Heart left ventricle (tissue), 16 donors: ENCODE measurements at regions not wholly inside any gene's neighbourhood (a gene's known extent, or its start where the extent isn't known, plus 50 kb on each side); places are given as distances from the start of the nearest gene placed in this dataset.

Experiments
- ATAC-seq, 4 donors: fragments of 200-7000 bp; cut with Tn5 transposase; one replicate each; pipeline ENCODE4 v1.9.1; 2020 to 2022; ENCODE audit warnings: moderate library complexity in 4 of 4, mild to moderate bottlenecking in 3 of 4, moderate number of reproducible peaks in 1 of 4
- DNase-seq, 5 donors: peaks; one replicate each; pipeline ENCODE4 v3.0.0-alpha.2; 2020
- H3K27ac ChIP-seq, 12 donors: fragments of 200-600 bp; sonication (generic) in 4 of 12; one replicate each; pipeline versions ENCODE4 v1.5.0 to v1.8.0; 2016 to 2022; ENCODE audit warnings: mild to moderate bottlenecking in 2 of 12
- H3K27me3 ChIP-seq, 9 donors: fragments of 200-600 bp; sonication (generic) in 2 of 9; one replicate each; pipeline versions ENCODE4 v1.5.1 to v1.8.0; 2016 to 2022; ENCODE audit warnings: mild to moderate bottlenecking in 3 of 9
- H3K36me3 ChIP-seq, 9 donors: fragments of 200-600 bp; sonication (generic) in 2 of 9; one replicate each; pipeline versions ENCODE4 v1.5.0 to v1.8.0; 2018 to 2022; ENCODE audit warnings: mild to moderate bottlenecking in 2 of 9
- H3K4me1 ChIP-seq, 12 donors: fragments of 200-600 bp; sonication (generic) in 4 of 12; one replicate each; pipeline versions ENCODE4 v1.5.0 to v1.8.0; 2016 to 2022; ENCODE audit warnings: mild to moderate bottlenecking in 3 of 12
- H3K4me3 ChIP-seq, 12 donors: fragments of 200-600 bp; sonication (generic) in 4 of 12; one replicate each; pipeline versions ENCODE4 v1.5.0 to v1.8.0; 2017 to 2022; ENCODE audit warnings: mild to moderate bottlenecking in 9 of 12, moderate library complexity in 4 of 12
- H3K9me3 ChIP-seq, 12 donors: fragments of 200-600 bp; sonication (generic) in 4 of 12; one replicate each; pipeline versions ENCODE4 v1.5.0 to v1.8.0; 2016 to 2022; ENCODE audit warnings: mild to moderate bottlenecking in 1 of 12
- CTCF ChIP-seq, 12 donors: fragments of 200-600 bp; sonication (generic) in 4 of 12; IDR thresholded peaks; one replicate each; pipeline versions ENCODE4 v1.5.0 to v1.8.0; 2018 to 2022; ENCODE audit warnings: antibody characterized with exemption in 12 of 12, mild to moderate bottlenecking in 5 of 12
- POLR2A ChIP-seq, 2 donors: fragments of 450-650 bp; IDR thresholded peaks; one replicate each; pipeline ENCODE4 v1.6.1; 2017; ENCODE audit warnings: antibody characterized with exemption in 2 of 2, mild to moderate bottlenecking in 2 of 2, moderate library complexity in 2 of 2
- WGBS, 4 donors: extraction: QIAGEN DNeasy Blood & Tissue Kit in 2 of 4; methylation state at CpG; one replicate each; pipeline versions ENCODE4 v1.1.5 to v1.1.7; 2013 to 2018; 5-methylcytosine and 5-hydroxymethylcytosine counted together
- intact Hi-C, 10 donors: fragments of 100-400 bp; cut with DNase I; formaldehyde crosslinking; loops; one replicate each; pipeline versions ENCODE4 v1.11.1 to v1.14.2; 2022
- donor health status: ischemic (EF 13 %, LVEDD 7.1; RV severe dilation, severe dysfunction).
- donor health status: healthy with polysubstance abuse.
- donor health status: DM: no; HTN: yes; CAD: no.
- donor health status: DM: no; HTN: no; CAD: no.
- donor health status: ischemic (EF 25% LVEDD 6.9; RV normal size, moderate dysfunction).
- donor health status: ischemic (EF 25% LVEDD 5.7; RV mildly dilated, moderate dysfunction).
- donor health status: healthy.
- donor health status: DM: yes; HTN: yes; CAD: no.
- donor health status: ischemic (EF 35%, LVEDD 5.7; RV mildly dilated, moderate dysfunction).
- donor health status: nonischemic (EF 11% LVEDD 7.7; RV severe dilation, severe dysfunction).
- donor health status: DM: yes; HTN: yes; CAD: no.
- donor health status: PGD.
- donor health status: ischemic (EF 29% LVEDD 5.4; RV normal size, mild dysfunction).
- donor health status: nonischemic (EF 23%, LVEDD 6.1; RV moderate dilation, normal function).

- TF ChIP-seq POLR2A (IDR thresholded peaks at IDR 0.05) (no peak), CTCF (IDR thresholded peaks at IDR 0.05) (no peak)
- Histone ChIP-seq H3K4me3 (no peak overlapping the region), H3K27ac (no peak overlapping the region), H3K4me1 (no peaks in the 10 kb centered on the region), H3K27me3 (peaks cover 0 to 5% (median 0%) of the 10 kb centered on the region in 9 donors), H3K36me3 (no peaks in the 10 kb centered on the region), H3K9me3 (no peaks in the 10 kb centered on the region)
- WGBS, 4 donors = 56 to 65% (median 62%) methylated on average over 6 of the region's 6 CpGs
- ATAC-seq (no peak), DNase-seq (no peak)
- intact Hi-C loops = no loop called here
Observed at GRCh38 chr7:56222866-56223265, 106.6 kb upstream of the NUPR2 start.

- DNase-seq (no peak), ATAC-seq (no peak)
- Histone ChIP-seq H3K27me3 (peaks cover 0 to 5% (median 0%) of the 10 kb centered on the region in 9 donors), H3K9me3 (peaks cover 0 to 28% (median 4%) of the 10 kb centered on the region in 12 donors), H3K27ac (no peak overlapping the region), H3K4me1 (no peaks in the 10 kb centered on the region), H3K36me3 (no peaks in the 10 kb centered on the region), H3K4me3 (no peak overlapping the region)
- 35 to 45% (median 39%) methylated on average over 5 of the region's 5 CpGs for WGBS, 4 donors
- TF ChIP-seq POLR2A (IDR thresholded peaks at IDR 0.05) (no peak), CTCF (IDR thresholded peaks at IDR 0.05) (no peak)
- intact Hi-C loops = no loop called here
Observed at GRCh38 chr7:56219017-56219416, 102.8 kb upstream of the NUPR2 start.

GRCh38 chr7:56218510-56218909 lies 102.3 kb upstream of the NUPR2 start:
- DNase-seq (no peak), ATAC-seq (no peak)
- Histone ChIP-seq H3K4me1 (no peaks in the 10 kb centered on the region), H3K4me3 (no peak overlapping the region), H3K27me3 (peaks cover 0 to 5% (median 0%) of the 10 kb centered on the region in 9 donors), H3K27ac (no peak overlapping the region), H3K9me3 (peaks cover 0 to 32% (median 5%) of the 10 kb centered on the region in 12 donors), H3K36me3 (no peaks in the 10 kb centered on the region)
- 63 to 68% (median 66%) methylated on average over 4 of the region's 4 CpGs for WGBS, 4 donors
- TF ChIP-seq CTCF (IDR thresholded peaks at IDR 0.05) = no peak
- TF ChIP-seq POLR2A (IDR thresholded peaks at IDR 0.05) = no peak
- intact Hi-C loops = no loop called here

- intact Hi-C loops = no loop called here
- DNase-seq (no peak), ATAC-seq (no peak)
- Histone ChIP-seq H3K27me3 (no peaks in the 10 kb centered on the region), H3K9me3 (peaks cover 0 to 32% (median 5%) of the 10 kb centered on the region in 12 donors), H3K4me1 (no peaks in the 10 kb centered on the region), H3K27ac (no peak overlapping the region), H3K4me3 (no peak overlapping the region), H3K36me3 (no peaks in the 10 kb centered on the region)
- TF ChIP-seq CTCF (IDR thresholded peaks at IDR 0.05) = no peak
- no peak for TF ChIP-seq POLR2A (IDR thresholded peaks at IDR 0.05)
- 82 to 100% (median 86%) methylated on average over 1 of the region's 1 CpG for WGBS, 4 donors
Observed at GRCh38 chr7:56213574-56213973, 97.4 kb upstream of the NUPR2 start.
